ENCODE measurements at regions not wholly inside any gene's neighbourhood (a gene's known extent, or its start where the extent isn't known, plus 50 kb on each side); places are given as distances from the start of the nearest gene placed in this dataset.

- DNase-seq = no peak
Measured at GRCh38 chr2:121969166-121969565, 213.7 kb downstream of the TSN start.

GRCh38 chr2:121969766-121970639 is 214.6 kb downstream of the TSN start:
- no peak for DNase-seq

GRCh38 chr2:121972203-121972602 is 216.8 kb downstream of the TSN start:
- no peak for DNase-seq

GRCh38 chr2:121974897-121975661 is 219.6 kb downstream of the TSN start:
- DNase-seq = peak; percentile 65 to 79

- no peak for DNase-seq
Measured at GRCh38 chr2:121976926-121977325, 221.5 kb downstream of the TSN start.

- no peak for DNase-seq
Measured at GRCh38 chr2:121977326-121977725, 221.9 kb downstream of the TSN start.

- no peak for DNase-seq
Measured at GRCh38 chr2:121992700-121993099, 237.2 kb downstream of the TSN start.

GRCh38 chr2:121993682-121994081 is 238.2 kb downstream of the TSN start:
- no peak for DNase-seq

GRCh38 chr2:121994238-121995206 is 239.1 kb downstream of the TSN start:
- no peak for DNase-seq

- DNase-seq = no peak
Measured at GRCh38 chr2:121998751-121999150, 243.3 kb downstream of the TSN start.

- peak; percentile 57 to 59 for DNase-seq
Measured at GRCh38 chr2:121999264-121999663, 243.8 kb downstream of the TSN start.

GRCh38 chr2:122000556-122001340 is 245.3 kb downstream of the TSN start:
- DNase-seq = no peak

- DNase-seq = no peak
Measured at GRCh38 chr2:122001441-122001874, 246.0 kb downstream of the TSN start.

- no peak for DNase-seq
Measured at GRCh38 chr2:122003196-122003940, 247.9 kb downstream of the TSN start.

GRCh38 chr2:122007126-122007525 is 251.7 kb downstream of the TSN start:
- DNase-seq = peak; percentile 51 to 71

- DNase-seq = no peak
Measured at GRCh38 chr2:122007577-122007976, 252.1 kb downstream of the TSN start.

GRCh38 chr2:122009561-122009960 is 254.1 kb downstream of the TSN start:
- no peak for DNase-seq

GRCh38 chr2:122011493-122012270 is 256.2 kb downstream of the TSN start:
- no peak for DNase-seq

- DNase-seq = no peak
Measured at GRCh38 chr2:122018736-122019135, 263.3 kb downstream of the TSN start.

All from right lung (tissue), 2 donors.